BLaER1 (cell line): ENCODE measurements at regions not wholly inside any gene's neighbourhood (a gene's known extent, or its start where the extent isn't known, plus 50 kb on each side); places are given as distances from the start of the nearest gene placed in this dataset.

Experiments
- H3K27ac ChIP-seq: shearing (Covaris generic); formaldehyde crosslinking; 2 replicates; pipeline ENCODE4 v1.8.1; 2022
- H3K27me3 ChIP-seq: shearing (Covaris generic); formaldehyde crosslinking; 2 replicates; pipeline ENCODE4 v1.8.1; 2022
- H3K36me3 ChIP-seq: shearing (Covaris generic); formaldehyde crosslinking; 2 replicates; pipeline ENCODE4 v1.8.1; 2022
- H3K4me1 ChIP-seq: shearing (Covaris generic); formaldehyde crosslinking; 2 replicates; pipeline ENCODE4 v1.8.1; 2022
- H3K4me2 ChIP-seq: shearing (Covaris generic); formaldehyde crosslinking; 2 replicates; pipeline ENCODE4 v1.8.1; 2022
- H3K4me3 ChIP-seq: shearing (Covaris generic); formaldehyde crosslinking; 2 replicates; pipeline ENCODE4 v1.8.1; 2022
- H3K9ac ChIP-seq: shearing (Covaris generic); formaldehyde crosslinking; 2 replicates; pipeline ENCODE4 v1.8.1; 2022
- H3K9me3 ChIP-seq: shearing (Covaris generic); formaldehyde crosslinking; 2 replicates; pipeline ENCODE4 v1.8.1; 2022
- H4K20me1 ChIP-seq: shearing (Covaris generic); formaldehyde crosslinking; 2 replicates; pipeline ENCODE4 v1.8.1; 2022
- Cebpa-rat ChIP-seq: shearing (Covaris generic); IDR thresholded peaks from 2 replicates; pipeline ENCODE4 v1.8.1; 2022

DNA sequence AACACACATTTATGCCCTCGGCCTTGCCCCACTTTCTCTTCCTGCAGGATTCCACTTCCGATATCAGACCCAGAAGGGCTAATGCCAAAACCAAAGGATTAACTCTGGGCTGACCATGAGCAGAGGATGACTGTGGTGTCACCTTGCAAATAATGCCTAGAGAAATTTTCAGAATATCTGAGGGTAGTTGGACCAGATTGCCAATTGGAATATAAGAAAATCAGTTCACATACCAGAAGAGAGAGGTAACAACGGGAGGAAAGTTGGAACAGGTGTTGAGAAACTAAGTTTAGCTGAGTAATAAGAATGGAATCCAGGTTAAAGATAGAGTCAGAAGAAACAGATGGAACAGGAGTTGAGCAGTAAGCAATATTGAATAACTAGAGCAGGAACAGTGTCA, 232.7 kb upstream of the UBE2E3 start:
- H3K9me3 ChIP-seq, result no peaks in the 10 kb centered on the region
- no peaks in the 10 kb centered on the region for H3K27me3 ChIP-seq
- H3K4me2 ChIP-seq, result no peak overlapping the region
- H3K36me3 ChIP-seq, result no peaks in the 10 kb centered on the region
- no peak overlapping the region for H3K4me3 ChIP-seq
- TF ChIP-seq Cebpa-rat, result no peak
- H3K4me1 ChIP-seq, result no peaks in the 10 kb centered on the region
- no peak overlapping the region for H3K27ac ChIP-seq
- H4K20me1 ChIP-seq, result no peaks in the 10 kb centered on the region
- no peak overlapping the region for H3K9ac ChIP-seq

DNA sequence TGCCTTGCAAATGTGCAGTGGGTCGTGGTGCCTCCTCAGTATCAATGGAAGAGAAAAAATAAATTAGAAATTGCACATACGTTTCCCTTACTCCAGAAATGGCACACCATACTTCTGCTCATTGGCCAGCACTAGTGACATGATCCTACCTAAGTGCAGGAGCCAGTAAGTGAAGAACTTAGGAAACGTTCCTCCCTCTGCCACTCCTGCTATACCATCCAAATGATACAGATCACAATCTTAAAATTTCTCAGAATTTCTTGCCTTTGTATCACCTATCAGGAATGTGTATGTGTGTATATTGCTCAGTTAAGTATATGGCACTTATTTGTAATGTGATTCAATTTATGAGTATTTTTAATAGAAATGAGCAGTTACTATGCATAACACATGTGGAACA, 237.0 kb upstream of the UBE2E3 start:
- H3K4me2 ChIP-seq, result no peak overlapping the region
- H3K4me1 ChIP-seq, result no peaks in the 10 kb centered on the region
- H3K27ac ChIP-seq, result no peak overlapping the region
- no peaks in the 10 kb centered on the region for H3K27me3 ChIP-seq
- no peak overlapping the region for H3K4me3 ChIP-seq
- no peak for TF ChIP-seq Cebpa-rat
- no peaks in the 10 kb centered on the region for H3K36me3 ChIP-seq
- H3K9me3 ChIP-seq, result no peaks in the 10 kb centered on the region
- no peak overlapping the region for H3K9ac ChIP-seq
- no peaks in the 10 kb centered on the region for H4K20me1 ChIP-seq

DNA sequence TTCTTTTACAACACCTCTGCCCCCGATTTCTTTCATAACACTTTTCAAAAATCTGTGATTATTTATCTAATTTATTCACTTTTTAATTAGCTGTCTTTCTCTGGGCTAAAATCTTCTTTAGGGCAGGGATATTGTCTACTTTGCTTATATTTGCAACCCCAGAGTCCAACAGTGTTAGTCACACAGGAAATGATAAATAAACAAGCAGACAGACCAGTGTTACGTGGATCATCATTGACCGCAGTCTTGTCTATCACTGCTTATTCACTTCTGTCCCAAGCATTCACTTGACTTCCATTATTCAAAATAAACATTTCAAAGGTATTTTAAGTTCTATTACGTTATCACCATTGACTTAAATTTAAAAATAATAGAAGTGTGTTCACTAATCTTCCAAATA, 237.6 kb upstream of the UBE2E3 start:
- Histone ChIP-seq H3K4me3 (no peak overlapping the region), H3K4me1 (no peaks in the 10 kb centered on the region), H3K27ac (no peak overlapping the region), H3K36me3 (no peaks in the 10 kb centered on the region), H3K9ac (no peak overlapping the region), H3K9me3 (no peaks in the 10 kb centered on the region), H3K27me3 (no peaks in the 10 kb centered on the region), H4K20me1 (no peaks in the 10 kb centered on the region), H3K4me2 (no peak overlapping the region)
- no peak for TF ChIP-seq Cebpa-rat

DNA sequence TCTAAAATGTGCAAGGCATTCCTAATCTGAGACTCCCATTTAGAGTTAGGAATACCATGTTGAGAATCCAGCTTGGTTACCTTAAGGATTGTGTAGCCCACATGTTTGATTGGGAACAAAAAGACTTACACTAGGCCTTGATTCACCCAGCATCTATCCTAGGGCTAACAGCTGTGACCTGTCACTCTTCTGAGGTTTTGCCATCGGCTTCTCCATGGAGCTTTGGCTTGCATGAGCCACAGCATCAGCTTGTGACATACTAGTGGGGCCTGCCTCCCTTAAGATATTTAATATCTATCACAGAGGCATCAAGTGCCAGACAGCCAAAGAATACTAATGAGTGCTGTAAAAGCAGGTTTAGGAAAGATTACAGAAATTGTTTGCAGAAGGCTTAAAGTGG, 241.3 kb upstream of the UBE2E3 start:
- no peak overlapping the region for H3K4me3 ChIP-seq
- no peak for TF ChIP-seq Cebpa-rat
- no peaks in the 10 kb centered on the region for H3K27me3 ChIP-seq
- no peaks in the 10 kb centered on the region for H4K20me1 ChIP-seq
- no peaks in the 10 kb centered on the region for H3K9me3 ChIP-seq
- no peaks in the 10 kb centered on the region for H3K36me3 ChIP-seq
- no peak overlapping the region for H3K9ac ChIP-seq
- no peak overlapping the region for H3K4me2 ChIP-seq
- no peaks in the 10 kb centered on the region for H3K4me1 ChIP-seq
- H3K27ac ChIP-seq, result no peak overlapping the region

DNA sequence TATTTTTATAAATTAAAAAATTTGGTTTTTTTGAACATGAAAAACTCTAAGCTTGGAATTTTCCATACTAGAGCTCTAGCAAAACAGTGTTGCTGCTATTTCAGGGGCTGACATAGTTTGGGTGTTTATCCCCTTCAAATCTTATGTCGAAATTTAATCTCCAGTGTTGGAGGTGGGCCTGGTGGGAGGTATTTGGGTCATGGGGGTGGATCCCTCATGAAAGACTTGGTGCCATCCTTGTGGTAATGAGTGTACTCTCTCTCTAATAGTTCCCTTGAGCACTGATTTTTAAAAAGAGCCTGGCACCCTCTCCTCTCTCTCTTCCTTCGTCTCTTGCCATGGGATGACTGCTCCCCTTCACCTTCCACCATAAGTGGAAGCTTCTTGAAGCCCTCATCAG, 244.6 kb upstream of the UBE2E3 start:
- H3K4me1 ChIP-seq, result no peaks in the 10 kb centered on the region
- TF ChIP-seq Cebpa-rat, result no peak

DNA sequence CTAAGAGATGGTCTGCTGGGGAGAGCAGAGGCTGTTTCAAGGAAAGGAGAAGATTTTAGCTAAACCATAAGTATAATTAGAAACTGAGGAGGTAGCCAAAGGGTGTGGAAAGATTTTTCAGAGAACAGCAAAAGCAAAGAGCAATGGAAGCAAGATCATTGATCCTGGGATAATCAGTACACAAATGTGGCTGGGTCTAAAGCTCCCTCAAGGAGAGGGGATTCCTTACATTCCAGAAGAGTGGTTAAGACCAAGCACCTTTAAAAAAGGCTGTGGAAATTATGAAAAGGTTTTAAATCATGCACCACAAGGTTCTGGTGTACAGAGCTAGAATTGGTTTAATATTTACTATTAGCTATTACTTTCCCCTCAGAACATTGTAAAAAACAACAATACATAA, 246.0 kb upstream of the UBE2E3 start:
- TF ChIP-seq Cebpa-rat, result no peak
- Histone ChIP-seq H3K4me2 (no peak overlapping the region), H3K9me3 (no peaks in the 10 kb centered on the region), H3K4me3 (no peak overlapping the region), H3K9ac (no peak overlapping the region), H3K27me3 (no peaks in the 10 kb centered on the region), H3K36me3 (no peaks in the 10 kb centered on the region), H4K20me1 (no peaks in the 10 kb centered on the region), H3K4me1 (no peaks in the 10 kb centered on the region), H3K27ac (no peak overlapping the region)

More for the DNA sequence above, 244.6 kb upstream of the UBE2E3 start:
- no peak overlapping the region for H3K9ac ChIP-seq
- no peak overlapping the region for H3K4me2 ChIP-seq
- H3K4me3 ChIP-seq, result no peak overlapping the region
- no peaks in the 10 kb centered on the region for H3K27me3 ChIP-seq
- H4K20me1 ChIP-seq, result no peaks in the 10 kb centered on the region
- no peaks in the 10 kb centered on the region for H3K9me3 ChIP-seq
- no peaks in the 10 kb centered on the region for H3K36me3 ChIP-seq
- no peak overlapping the region for H3K27ac ChIP-seq

DNA sequence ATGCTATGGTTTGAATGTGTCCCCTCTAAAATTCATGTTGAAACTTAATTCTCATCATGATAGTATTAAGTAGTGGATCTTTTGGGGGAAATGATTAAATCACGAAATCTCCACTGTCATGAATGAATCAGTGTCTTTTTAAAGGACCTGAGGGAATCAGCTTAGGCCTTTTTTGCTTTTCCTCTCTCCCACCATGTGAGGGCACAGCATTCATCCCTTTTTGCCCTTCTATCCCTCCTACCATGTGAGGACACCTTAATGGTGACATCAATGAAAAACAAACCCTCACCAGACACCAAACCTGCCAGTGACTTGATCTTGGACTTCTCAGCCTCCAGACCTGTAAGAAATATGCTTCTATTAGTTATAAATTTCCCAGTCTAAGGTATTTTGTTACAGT, 247.1 kb upstream of the UBE2E3 start:
- H3K9ac ChIP-seq, result no peak overlapping the region
- no peaks in the 10 kb centered on the region for H3K27me3 ChIP-seq
- no peaks in the 10 kb centered on the region for H3K36me3 ChIP-seq
- no peaks in the 10 kb centered on the region for H3K9me3 ChIP-seq
- no peaks in the 10 kb centered on the region for H3K4me1 ChIP-seq
- H3K27ac ChIP-seq, result no peak overlapping the region
- H3K4me3 ChIP-seq, result no peak overlapping the region
- TF ChIP-seq Cebpa-rat, result no peak
- no peaks in the 10 kb centered on the region for H4K20me1 ChIP-seq
- no peak overlapping the region for H3K4me2 ChIP-seq

DNA sequence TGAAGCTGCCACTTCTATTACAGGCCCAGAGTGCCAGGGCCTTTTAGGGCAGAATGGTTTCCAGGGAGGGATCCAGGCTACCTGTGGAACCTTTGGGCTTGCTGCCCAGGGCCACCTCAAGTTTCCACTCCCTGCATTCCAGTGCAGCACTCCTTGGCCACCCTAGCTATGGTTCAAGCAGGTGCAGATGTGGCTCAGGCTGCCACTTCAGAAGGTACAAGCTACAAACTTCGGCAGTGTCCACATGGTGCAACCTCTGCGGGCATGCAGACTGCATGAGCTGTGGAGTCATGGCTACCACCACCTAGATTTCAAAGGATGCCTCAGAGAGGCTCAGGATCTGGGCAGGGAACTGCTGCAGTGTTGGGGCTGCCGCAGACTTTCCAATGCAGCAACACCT, 248.1 kb upstream of the UBE2E3 start:
- H3K27me3 ChIP-seq, result no peaks in the 10 kb centered on the region
- no peak for TF ChIP-seq Cebpa-rat
- H3K36me3 ChIP-seq, result no peaks in the 10 kb centered on the region
- no peaks in the 10 kb centered on the region for H4K20me1 ChIP-seq
- no peak overlapping the region for H3K9ac ChIP-seq
- no peaks in the 10 kb centered on the region for H3K4me1 ChIP-seq
- H3K9me3 ChIP-seq, result no peaks in the 10 kb centered on the region
- no peak overlapping the region for H3K27ac ChIP-seq
- H3K4me2 ChIP-seq, result no peak overlapping the region
- H3K4me3 ChIP-seq, result no peak overlapping the region

DNA sequence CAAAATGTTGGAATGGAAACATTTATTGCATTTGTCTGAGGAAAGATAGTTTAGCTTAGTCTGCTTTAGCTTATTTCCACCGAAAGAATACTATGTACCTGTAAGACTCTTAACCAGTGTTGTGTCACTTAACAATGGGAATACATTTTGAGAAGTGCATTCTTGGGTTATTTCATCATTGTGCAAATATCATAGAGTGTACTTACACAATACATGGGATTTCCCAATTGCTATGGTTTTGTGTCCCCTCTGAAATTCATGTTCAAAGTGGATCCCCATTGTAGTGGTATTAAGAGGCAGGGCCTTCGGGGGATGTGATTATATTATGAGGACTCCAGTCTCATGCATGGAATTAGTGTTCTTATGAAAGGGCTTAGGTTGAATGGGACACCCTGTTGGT, 249.4 kb upstream of the UBE2E3 start:
- no peak overlapping the region for H3K4me2 ChIP-seq
- H3K9me3 ChIP-seq, result no peaks in the 10 kb centered on the region
- no peak overlapping the region for H3K9ac ChIP-seq
- no peak overlapping the region for H3K27ac ChIP-seq
- no peak overlapping the region for H3K4me3 ChIP-seq
- H3K27me3 ChIP-seq, result no peaks in the 10 kb centered on the region
- no peaks in the 10 kb centered on the region for H4K20me1 ChIP-seq
- no peaks in the 10 kb centered on the region for H3K4me1 ChIP-seq
- no peaks in the 10 kb centered on the region for H3K36me3 ChIP-seq
- no peak for TF ChIP-seq Cebpa-rat

DNA sequence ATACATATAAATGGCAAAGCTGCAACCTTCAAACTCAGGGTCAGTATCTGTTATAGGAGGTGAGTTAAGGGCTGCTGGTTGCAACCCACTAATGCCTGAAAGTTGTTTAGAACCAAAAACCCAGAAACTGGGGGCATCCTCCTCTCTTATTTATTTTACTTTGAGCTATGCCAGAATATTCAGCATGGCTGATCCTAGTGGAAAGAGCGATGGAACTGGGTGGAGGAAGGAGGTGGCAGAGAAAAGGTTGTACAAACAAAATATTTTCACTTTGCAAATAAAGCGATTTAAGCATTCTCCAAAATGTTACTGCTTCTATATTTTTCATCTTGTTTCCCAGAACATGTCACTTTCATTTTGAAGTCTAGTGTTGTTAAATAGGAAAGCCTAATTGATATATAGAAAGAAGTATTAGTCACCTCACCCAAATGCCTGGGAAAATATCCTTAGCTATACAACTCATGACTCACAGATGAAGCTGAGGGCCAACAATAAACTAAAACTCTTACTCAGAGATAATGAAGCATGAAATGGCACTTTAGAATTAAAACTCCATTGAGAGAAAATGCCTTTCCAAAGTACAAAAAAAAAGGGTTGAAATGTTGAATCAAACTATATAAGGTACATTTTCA, 251.4 kb upstream of the UBE2E3 start:
- Histone ChIP-seq H3K4me2 (no peak overlapping the region), H3K27ac (no peak overlapping the region), H3K27me3 (no peaks in the 10 kb centered on the region), H3K9me3 (no peaks in the 10 kb centered on the region), H3K36me3 (no peaks in the 10 kb centered on the region), H3K4me1 (no peaks in the 10 kb centered on the region), H3K9ac (no peak overlapping the region), H4K20me1 (no peaks in the 10 kb centered on the region), H3K4me3 (no peak overlapping the region)
- no peak for TF ChIP-seq Cebpa-rat

DNA sequence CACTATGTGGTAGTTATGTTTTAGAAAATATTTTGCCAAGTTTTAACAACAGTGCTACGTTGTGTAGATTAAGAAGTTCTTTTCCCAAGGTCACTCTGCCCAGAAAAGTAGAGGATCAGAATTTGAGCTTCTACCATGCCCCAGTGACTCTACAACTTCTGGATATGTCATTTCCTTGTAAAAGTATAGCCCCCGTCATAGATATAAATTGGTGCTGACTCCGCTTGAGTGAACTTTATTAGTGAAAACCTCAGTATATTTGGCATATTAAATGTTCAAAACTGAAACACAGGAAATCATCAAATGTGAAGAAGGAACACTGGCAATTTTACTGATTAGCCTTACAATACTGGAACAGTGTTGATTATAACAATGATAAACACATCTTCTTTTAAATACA, 256.7 kb upstream of the UBE2E3 start:
- TF ChIP-seq Cebpa-rat, result no peak
- H3K27ac ChIP-seq, result no peak overlapping the region
- no peaks in the 10 kb centered on the region for H3K9me3 ChIP-seq

More for the DNA sequence above, 256.7 kb upstream of the UBE2E3 start:
- no peaks in the 10 kb centered on the region for H3K27me3 ChIP-seq
- H3K4me2 ChIP-seq, result no peak overlapping the region
- H3K36me3 ChIP-seq, result no peaks in the 10 kb centered on the region
- no peak overlapping the region for H3K9ac ChIP-seq
- no peak overlapping the region for H3K4me3 ChIP-seq
- no peaks in the 10 kb centered on the region for H4K20me1 ChIP-seq
- H3K4me1 ChIP-seq, result no peaks in the 10 kb centered on the region
